GM23338 (cell line): ENCODE measurements at regions not wholly inside any gene's neighbourhood (a gene's known extent, or its start where the extent isn't known, plus 50 kb on each side); places are given as distances from the start of the nearest gene placed in this dataset.

Experiments used
- ATAC-seq: fragments of 200-7000 bp; cut with Tn5 transposase; 3 replicates; pipeline ENCODE4 v1.9.1; 2020
- DNase-seq: peaks from one replicate; pipeline ENCODE4 v3.0.0-alpha.2; 2015; ENCODE audit warnings: low spot score
- H2AFZ ChIP-seq: fragments of 200-600 bp; sonication (generic); 2 replicates; pipeline ENCODE4 v1.8.0; 2016; ENCODE audit warnings: antibody characterized with exemption, mild to moderate bottlenecking, moderate library complexity
- H3F3A ChIP-seq: fragments of 200-600 bp; sonication (generic); replicated peaks from 2 replicates; pipeline ENCODE4 v1.8.0; 2017; ENCODE audit warnings: antibody characterized with exemption, mixed run types, low read depth
- H3K27ac ChIP-seq: fragments of 200-600 bp; sonication (generic); 2 replicates; pipeline ENCODE4 v1.6.1; 2016; ENCODE audit warnings: low read depth
- H3K27me3 ChIP-seq: fragments of 200-600 bp; sonication (generic); 2 replicates; pipeline ENCODE4 v1.8.0; 2016; ENCODE audit warnings: mild to moderate bottlenecking, mixed run types, moderate library complexity; ENCODE audit not compliant: insufficient read depth
- H3K36me3 ChIP-seq: fragments of 200-600 bp; sonication (generic); 2 replicates; pipeline ENCODE4 v1.8.0; 2016; ENCODE audit warnings: mild to moderate bottlenecking; ENCODE audit not compliant: insufficient read depth
- H3K4me1 ChIP-seq: fragments of 200-600 bp; sonication (generic); 2 replicates; pipeline ENCODE4 v1.8.0; 2016; ENCODE audit warnings: mild to moderate bottlenecking, moderate library complexity; ENCODE audit not compliant: insufficient read depth
- H3K4me2 ChIP-seq: fragments of 200-600 bp; sonication (generic); 2 replicates; pipeline ENCODE4 v1.7.1; 2017; ENCODE audit warnings: mixed run types
- H3K4me3 ChIP-seq: fragments of 200-600 bp; sonication (generic); 2 replicates; pipeline ENCODE4 v1.6.1; 2016; ENCODE audit warnings: mixed run types
- H3K79me2 ChIP-seq: fragments of 200-600 bp; sonication (generic); replicated peaks from 2 replicates; pipeline ENCODE4 v1.8.0; 2017; ENCODE audit warnings: mild to moderate bottlenecking; ENCODE audit not compliant: insufficient read depth
- H3K9me2 ChIP-seq: fragments of 200-600 bp; sonication (generic); 2 replicates; pipeline ENCODE4 v1.8.0; 2017; ENCODE audit not compliant: insufficient read depth
- H4K20me1 ChIP-seq: fragments of 200-600 bp; sonication (generic); replicated peaks from 2 replicates; pipeline ENCODE4 v1.8.0; 2017; ENCODE audit warnings: mild to moderate bottlenecking; ENCODE audit not compliant: insufficient read depth
- H3K27ac Mint-ChIP-seq: 2 replicates; pipeline ENCODE4 v1.8.0; 2020; ENCODE audit warnings: inconsistent platforms, mild to moderate bottlenecking, moderate library complexity, mixed read lengths
- H3K27me3 Mint-ChIP-seq: 3 replicates; pipeline ENCODE4 v1.8.0; 2022; ENCODE audit warnings: low read depth, mild to moderate bottlenecking, moderate library complexity, mixed read lengths, inconsistent platforms; ENCODE audit not compliant: insufficient read depth, poor library complexity
- H3K36me3 Mint-ChIP-seq: 3 replicates; pipeline ENCODE4 v1.8.0; 2021; ENCODE audit warnings: low read depth, mild to moderate bottlenecking, inconsistent platforms, moderate library complexity, mixed read lengths
- H3K4me1 Mint-ChIP-seq: 3 replicates; pipeline ENCODE4 v1.8.0; 2020; ENCODE audit warnings: mild to moderate bottlenecking, inconsistent platforms, mixed read lengths
- H3K4me3 Mint-ChIP-seq: 3 replicates; pipeline ENCODE4 v1.8.0; 2021; ENCODE audit warnings: moderate library complexity, mild to moderate bottlenecking, inconsistent platforms, mixed read lengths
- H3K9me3 Mint-ChIP-seq: 3 replicates; pipeline ENCODE4 v1.8.0; 2020; ENCODE audit warnings: moderate library complexity, mild to moderate bottlenecking, inconsistent platforms, mixed read lengths
- CREB1 ChIP-seq: fragments of 250-450 bp; sonication (Bioruptor Pico); IDR thresholded peaks from 2 replicates; pipeline ENCODE4 v1.5.0; 2020; ENCODE audit warnings: low read depth, mild to moderate bottlenecking, moderate library complexity
- EZH2 ChIP-seq: fragments of 200-600 bp; sonication (generic); IDR thresholded peaks from one replicate; pipeline ENCODE4 v1.8.0; 2017; ENCODE audit warnings: antibody characterized with exemption, mild to moderate bottlenecking, low read depth; ENCODE audit not compliant: unreplicated experiment
- EZH2phosphoT487 ChIP-seq: fragments of 200-600 bp; sonication (generic); IDR thresholded peaks from one replicate; pipeline ENCODE4 v1.8.1; 2018; ENCODE audit warnings: antibody characterized with exemption; ENCODE audit not compliant: unreplicated experiment
- JUNB ChIP-seq: IDR thresholded peaks from one replicate; pipeline ENCODE4 v1.6.1; 2016; ENCODE audit warnings: antibody characterized with exemption; ENCODE audit not compliant: unreplicated experiment
- NANOG ChIP-seq: IDR thresholded peaks from 2 replicates; pipeline ENCODE4 v1.6.1; 2016; ENCODE audit warnings: antibody characterized with exemption, borderline replicate concordance
- POLR2AphosphoS5 ChIP-seq: IDR thresholded peaks from 2 replicates; pipeline ENCODE4 v1.6.1; 2016; ENCODE audit warnings: antibody characterized with exemption, low read depth
- STAT1 ChIP-seq: IDR thresholded peaks from one replicate; pipeline ENCODE4 v1.6.1; 2016; ENCODE audit warnings: antibody characterized with exemption; ENCODE audit not compliant: unreplicated experiment
- ZNF114 ChIP-seq: fragments of 250-450 bp; sonication (Bioruptor Pico); IDR thresholded peaks from 2 replicates; pipeline ENCODE4 v1.5.0; 2020; ENCODE audit warnings: mild to moderate bottlenecking, moderate library complexity
- ZNF331 ChIP-seq: fragments of 250-450 bp; sonication (Bioruptor Pico); IDR thresholded peaks from 2 replicates; pipeline ENCODE4 v1.5.0; 2020; ENCODE audit warnings: low read depth, mild to moderate bottlenecking, moderate library complexity
- TF ChIP-seq, protein P1 (sequence below): fragments of 250-450 bp; sonication (Bioruptor Pico); IDR thresholded peaks from 2 replicates; pipeline ENCODE4 v1.5.0; 2020; ENCODE audit warnings: mild to moderate bottlenecking, moderate library complexity
- TF ChIP-seq, protein P2 (sequence below), 2 experiments: fragments of 200-600 bp in 1 of 2; sonication (generic) in 1 of 2; conservative IDR thresholded peaks; 2 replicates each; pipeline versions ENCODE4 v1.5.1 to v1.6.1; 2016 to 2017; ENCODE audit warnings: antibody characterized with exemption in 2 of 2, low read depth in 2 of 2, mild to moderate bottlenecking in 2 of 2, moderate library complexity in 1 of 2
- TF ChIP-seq, protein P3 (sequence below): IDR thresholded peaks from 2 replicates; pipeline ENCODE4 v1.6.1; 2016; ENCODE audit warnings: antibody characterized with exemption
- TF ChIP-seq, protein P4 (sequence below): IDR thresholded peaks from one replicate; pipeline ENCODE4 v1.6.1; 2018; ENCODE audit warnings: antibody characterized with exemption; ENCODE audit not compliant: unreplicated experiment

DNA sequence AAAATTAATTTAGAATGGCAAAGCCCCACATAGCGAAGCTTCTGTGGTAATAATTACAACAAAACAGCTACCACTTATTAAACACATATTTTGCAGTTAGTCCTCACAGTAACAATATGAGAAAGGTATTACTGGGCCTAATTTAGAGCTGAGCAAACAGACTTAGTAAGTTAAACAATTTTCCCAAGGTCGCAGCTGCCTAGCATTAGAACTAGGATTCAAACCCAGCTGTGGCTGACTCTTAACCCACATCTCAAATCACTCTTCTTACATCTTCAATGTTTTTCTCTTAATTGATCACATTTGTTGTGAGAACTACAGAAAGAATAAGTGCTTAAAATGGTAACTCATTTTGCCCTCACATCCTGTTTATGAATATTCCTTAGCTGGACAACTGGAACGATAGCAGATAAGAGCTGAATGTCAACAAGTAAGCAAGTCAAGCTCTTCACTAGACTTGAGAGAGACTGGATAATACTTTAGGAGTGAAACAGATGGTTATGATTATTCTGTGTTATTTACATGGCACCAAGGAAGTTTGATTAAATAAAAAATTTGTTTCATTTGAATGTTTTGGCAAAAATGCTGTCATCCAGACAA is 59.4 kb upstream of the TMEM17 start:
- H3K4me2 ChIP-seq = no peak overlapping the region
- H4K20me1 ChIP-seq = no peaks in the 10 kb centered on the region
- ATAC-seq (no peak), DNase-seq (no peak)
- Mint-ChIP-seq H3K4me3 (no peak overlapping the region), H3K36me3 (no peaks in the 10 kb centered on the region), H3K27me3 (peaks cover 2% of the 10 kb centered on the region), H3K4me1 (peaks cover 10% of the 10 kb centered on the region), H3K27ac (no peak overlapping the region), H3K9me3 (no peaks in the 10 kb centered on the region)
- H3K79me2 ChIP-seq = no peaks in the 10 kb centered on the region
- H3K4me3 ChIP-seq = no peak overlapping the region
- H3K36me3 ChIP-seq = no peaks in the 10 kb centered on the region
- H3F3A ChIP-seq = no peaks in the 10 kb centered on the region
- H3K27me3 ChIP-seq = peaks cover 5% of the 10 kb centered on the region; the same call in 1 of the 2 replicates
- no peak overlapping the region for H3K27ac ChIP-seq
- H3K4me1 ChIP-seq = peaks cover 7% of the 10 kb centered on the region
- no peaks in the 10 kb centered on the region for H3K9me2 ChIP-seq
- no peak overlapping the region for H2AFZ ChIP-seq
- TF ChIP-seq EZH2phosphoT487 = no peak
- TF ChIP-seq STAT1 = no peak
- TF ChIP-seq EZH2 = no peak
- TF ChIP-seq, protein P1, sequence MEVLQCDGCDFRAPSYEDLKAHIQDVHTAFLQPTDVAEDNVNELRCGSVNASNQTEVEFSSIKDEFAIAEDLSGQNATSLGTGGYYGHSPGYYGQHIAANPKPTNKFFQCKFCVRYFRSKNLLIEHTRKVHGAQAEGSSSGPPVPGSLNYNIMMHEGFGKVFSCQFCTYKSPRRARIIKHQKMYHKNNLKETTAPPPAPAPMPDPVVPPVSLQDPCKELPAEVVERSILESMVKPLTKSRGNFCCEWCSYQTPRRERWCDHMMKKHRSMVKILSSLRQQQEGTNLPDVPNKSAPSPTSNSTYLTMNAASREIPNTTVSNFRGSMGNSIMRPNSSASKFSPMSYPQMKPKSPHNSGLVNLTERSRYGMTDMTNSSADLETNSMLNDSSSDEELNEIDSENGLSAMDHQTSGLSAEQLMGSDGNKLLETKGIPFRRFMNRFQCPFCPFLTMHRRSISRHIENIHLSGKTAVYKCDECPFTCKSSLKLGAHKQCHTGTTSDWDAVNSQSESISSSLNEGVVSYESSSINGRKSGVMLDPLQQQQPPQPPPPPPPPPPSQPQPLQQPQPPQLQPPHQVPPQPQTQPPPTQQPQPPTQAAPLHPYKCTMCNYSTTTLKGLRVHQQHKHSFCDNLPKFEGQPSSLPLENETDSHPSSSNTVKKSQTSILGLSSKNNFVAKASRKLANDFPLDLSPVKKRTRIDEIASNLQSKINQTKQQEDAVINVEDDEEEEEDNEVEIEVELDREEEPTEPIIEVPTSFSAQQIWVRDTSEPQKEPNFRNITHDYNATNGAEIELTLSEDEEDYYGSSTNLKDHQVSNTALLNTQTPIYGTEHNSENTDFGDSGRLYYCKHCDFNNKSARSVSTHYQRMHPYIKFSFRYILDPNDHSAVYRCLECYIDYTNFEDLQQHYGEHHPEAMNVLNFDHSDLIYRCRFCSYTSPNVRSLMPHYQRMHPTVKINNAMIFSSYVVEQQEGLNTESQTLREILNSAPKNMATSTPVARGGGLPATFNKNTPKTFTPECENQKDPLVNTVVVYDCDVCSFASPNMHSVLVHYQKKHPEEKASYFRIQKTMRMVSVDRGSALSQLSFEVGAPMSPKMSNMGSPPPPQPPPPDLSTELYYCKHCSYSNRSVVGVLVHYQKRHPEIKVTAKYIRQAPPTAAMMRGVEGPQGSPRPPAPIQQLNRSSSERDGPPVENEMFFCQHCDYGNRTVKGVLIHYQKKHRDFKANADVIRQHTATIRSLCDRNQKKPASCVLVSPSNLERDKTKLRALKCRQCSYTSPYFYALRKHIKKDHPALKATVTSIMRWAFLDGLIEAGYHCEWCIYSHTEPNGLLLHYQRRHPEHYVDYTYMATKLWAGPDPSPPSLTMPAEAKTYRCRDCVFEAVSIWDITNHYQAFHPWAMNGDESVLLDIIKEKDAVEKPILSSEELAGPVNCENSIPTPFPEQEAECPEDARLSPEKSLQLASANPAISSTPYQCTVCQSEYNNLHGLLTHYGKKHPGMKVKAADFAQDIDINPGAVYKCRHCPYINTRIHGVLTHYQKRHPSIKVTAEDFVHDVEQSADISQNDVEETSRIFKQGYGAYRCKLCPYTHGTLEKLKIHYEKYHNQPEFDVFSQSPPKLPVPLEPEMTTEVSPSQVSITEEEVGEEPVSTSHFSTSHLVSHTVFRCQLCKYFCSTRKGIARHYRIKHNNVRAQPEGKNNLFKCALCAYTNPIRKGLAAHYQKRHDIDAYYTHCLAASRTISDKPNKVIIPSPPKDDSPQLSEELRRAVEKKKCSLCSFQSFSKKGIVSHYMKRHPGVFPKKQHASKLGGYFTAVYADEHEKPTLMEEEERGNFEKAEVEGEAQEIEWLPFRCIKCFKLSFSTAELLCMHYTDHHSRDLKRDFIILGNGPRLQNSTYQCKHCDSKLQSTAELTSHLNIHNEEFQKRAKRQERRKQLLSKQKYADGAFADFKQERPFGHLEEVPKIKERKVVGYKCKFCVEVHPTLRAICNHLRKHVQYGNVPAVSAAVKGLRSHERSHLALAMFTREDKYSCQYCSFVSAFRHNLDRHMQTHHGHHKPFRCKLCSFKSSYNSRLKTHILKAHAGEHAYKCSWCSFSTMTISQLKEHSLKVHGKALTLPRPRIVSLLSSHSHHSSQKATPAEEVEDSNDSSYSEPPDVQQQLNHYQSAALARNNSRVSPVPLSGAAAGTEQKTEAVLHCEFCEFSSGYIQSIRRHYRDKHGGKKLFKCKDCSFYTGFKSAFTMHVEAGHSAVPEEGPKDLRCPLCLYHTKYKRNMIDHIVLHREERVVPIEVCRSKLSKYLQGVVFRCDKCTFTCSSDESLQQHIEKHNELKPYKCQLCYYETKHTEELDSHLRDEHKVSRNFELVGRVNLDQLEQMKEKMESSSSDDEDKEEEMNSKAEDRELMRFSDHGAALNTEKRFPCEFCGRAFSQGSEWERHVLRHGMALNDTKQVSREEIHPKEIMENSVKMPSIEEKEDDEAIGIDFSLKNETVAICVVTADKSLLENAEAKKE = no peak
- TF ChIP-seq, protein P2, sequence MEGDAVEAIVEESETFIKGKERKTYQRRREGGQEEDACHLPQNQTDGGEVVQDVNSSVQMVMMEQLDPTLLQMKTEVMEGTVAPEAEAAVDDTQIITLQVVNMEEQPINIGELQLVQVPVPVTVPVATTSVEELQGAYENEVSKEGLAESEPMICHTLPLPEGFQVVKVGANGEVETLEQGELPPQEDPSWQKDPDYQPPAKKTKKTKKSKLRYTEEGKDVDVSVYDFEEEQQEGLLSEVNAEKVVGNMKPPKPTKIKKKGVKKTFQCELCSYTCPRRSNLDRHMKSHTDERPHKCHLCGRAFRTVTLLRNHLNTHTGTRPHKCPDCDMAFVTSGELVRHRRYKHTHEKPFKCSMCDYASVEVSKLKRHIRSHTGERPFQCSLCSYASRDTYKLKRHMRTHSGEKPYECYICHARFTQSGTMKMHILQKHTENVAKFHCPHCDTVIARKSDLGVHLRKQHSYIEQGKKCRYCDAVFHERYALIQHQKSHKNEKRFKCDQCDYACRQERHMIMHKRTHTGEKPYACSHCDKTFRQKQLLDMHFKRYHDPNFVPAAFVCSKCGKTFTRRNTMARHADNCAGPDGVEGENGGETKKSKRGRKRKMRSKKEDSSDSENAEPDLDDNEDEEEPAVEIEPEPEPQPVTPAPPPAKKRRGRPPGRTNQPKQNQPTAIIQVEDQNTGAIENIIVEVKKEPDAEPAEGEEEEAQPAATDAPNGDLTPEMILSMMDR (conservative IDR thresholded peaks at IDR 0.05; ENCODE audit: low read depth in 2 of 2) = no peak
- TF ChIP-seq, protein P3, sequence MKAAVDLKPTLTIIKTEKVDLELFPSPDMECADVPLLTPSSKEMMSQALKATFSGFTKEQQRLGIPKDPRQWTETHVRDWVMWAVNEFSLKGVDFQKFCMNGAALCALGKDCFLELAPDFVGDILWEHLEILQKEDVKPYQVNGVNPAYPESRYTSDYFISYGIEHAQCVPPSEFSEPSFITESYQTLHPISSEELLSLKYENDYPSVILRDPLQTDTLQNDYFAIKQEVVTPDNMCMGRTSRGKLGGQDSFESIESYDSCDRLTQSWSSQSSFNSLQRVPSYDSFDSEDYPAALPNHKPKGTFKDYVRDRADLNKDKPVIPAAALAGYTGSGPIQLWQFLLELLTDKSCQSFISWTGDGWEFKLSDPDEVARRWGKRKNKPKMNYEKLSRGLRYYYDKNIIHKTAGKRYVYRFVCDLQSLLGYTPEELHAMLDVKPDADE = no peak
- TF ChIP-seq ZNF114 (CRISPR knock-in tag) = no peak
- no peak for TF ChIP-seq POLR2AphosphoS5
- TF ChIP-seq, protein P4, sequence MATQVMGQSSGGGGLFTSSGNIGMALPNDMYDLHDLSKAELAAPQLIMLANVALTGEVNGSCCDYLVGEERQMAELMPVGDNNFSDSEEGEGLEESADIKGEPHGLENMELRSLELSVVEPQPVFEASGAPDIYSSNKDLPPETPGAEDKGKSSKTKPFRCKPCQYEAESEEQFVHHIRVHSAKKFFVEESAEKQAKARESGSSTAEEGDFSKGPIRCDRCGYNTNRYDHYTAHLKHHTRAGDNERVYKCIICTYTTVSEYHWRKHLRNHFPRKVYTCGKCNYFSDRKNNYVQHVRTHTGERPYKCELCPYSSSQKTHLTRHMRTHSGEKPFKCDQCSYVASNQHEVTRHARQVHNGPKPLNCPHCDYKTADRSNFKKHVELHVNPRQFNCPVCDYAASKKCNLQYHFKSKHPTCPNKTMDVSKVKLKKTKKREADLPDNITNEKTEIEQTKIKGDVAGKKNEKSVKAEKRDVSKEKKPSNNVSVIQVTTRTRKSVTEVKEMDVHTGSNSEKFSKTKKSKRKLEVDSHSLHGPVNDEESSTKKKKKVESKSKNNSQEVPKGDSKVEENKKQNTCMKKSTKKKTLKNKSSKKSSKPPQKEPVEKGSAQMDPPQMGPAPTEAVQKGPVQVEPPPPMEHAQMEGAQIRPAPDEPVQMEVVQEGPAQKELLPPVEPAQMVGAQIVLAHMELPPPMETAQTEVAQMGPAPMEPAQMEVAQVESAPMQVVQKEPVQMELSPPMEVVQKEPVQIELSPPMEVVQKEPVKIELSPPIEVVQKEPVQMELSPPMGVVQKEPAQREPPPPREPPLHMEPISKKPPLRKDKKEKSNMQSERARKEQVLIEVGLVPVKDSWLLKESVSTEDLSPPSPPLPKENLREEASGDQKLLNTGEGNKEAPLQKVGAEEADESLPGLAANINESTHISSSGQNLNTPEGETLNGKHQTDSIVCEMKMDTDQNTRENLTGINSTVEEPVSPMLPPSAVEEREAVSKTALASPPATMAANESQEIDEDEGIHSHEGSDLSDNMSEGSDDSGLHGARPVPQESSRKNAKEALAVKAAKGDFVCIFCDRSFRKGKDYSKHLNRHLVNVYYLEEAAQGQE = no peak
- TF ChIP-seq ZNF331 (CRISPR knock-in tag) = no peak
- no peak for TF ChIP-seq JUNB
- no peak for TF ChIP-seq NANOG
- no peak for TF ChIP-seq CREB1 (CRISPR knock-in tag)
